NCI-H128 (cell line): ENCODE measurements at regions not wholly inside any gene's neighbourhood (a gene's known extent, or its start where the extent isn't known, plus 50 kb on each side); places are given as distances from the start of the nearest gene placed in this dataset.

Experiments used
- DNase-seq: peaks from one replicate; lab custom pipeline; 2025; ENCODE audit not compliant: unreplicated experiment; lab: John Stamatoyannopoulos, UW

DNA sequence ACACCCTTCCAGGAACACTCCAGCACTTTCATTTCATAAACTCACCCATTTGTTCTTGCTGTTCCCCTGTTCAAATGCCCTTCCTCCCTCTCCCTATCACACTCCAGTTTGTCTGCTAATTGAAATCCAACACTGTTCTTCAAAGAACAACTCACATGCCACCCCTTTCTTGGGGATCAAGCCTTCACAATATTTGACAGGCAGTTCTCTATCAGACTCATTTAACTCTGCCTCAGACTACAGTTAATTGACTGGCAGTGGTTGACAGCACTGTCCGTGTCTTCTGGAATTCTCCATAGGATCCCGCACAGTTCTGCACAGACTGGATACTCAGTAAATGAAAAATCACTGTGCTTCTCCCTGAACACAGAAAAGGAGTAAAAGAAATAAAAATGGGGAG is 87.8 kb downstream of the PMP22 start:
- no peak for DNase-seq

DNA sequence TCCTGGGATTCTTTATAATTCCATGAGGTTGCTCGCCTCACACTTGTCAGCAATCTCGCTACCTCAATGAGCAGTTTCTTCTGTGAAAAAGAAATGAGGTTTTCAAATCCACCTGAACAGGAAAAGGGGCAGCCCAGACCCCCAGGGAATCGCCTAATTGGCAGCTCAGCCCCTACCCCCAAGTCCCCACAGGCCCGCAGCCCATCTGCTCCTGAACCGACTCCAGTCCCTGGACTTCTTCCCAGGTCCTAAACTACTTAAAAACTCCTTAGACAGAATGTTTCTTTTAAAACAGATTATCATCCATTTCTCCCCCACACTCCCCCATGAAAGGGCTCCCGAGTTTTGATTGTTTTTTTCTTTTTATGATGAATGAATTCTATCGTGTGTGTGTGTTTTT is 89.8 kb downstream of the PMP22 start:
- DNase-seq, result no peak

DNA sequence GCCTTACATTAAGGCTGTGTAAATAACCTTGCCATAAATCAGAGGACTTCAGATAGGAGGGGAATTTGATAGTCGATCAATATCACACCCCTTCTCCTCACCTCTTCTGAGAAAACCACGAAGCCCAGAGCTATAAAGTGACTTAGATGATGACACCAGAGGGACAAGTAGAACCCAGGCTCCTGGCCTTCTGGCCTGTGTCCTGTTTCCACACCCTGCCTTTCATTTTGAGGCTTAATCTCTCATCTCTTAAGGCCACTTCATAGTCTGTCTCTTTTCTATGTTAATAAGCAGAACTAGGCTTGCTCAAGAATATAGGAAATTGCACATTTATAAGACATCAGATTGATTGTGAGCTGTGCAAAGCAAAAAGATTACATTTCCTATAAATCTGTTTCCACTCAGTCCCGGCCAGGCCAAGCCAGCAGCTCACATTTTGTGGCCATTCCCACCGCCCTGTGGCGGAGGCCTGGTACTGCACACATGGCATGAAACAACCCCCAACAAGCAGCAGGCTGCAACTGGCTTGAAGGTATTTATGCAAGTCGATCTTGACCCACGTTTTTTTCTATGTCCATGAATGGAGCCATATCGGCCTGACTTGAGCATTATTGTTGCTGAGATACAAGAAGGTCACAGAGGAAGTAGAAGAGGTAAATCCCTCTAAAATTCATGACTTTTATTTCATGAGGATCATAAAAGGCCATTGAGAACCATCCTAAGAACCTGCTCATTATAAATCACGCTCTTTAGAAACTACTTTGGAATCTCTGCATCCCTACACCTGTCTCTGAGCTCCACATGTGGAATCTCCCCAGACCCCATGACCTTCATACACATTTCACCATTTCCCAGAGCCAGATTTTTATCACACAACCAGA is 93.7 kb downstream of the PMP22 start:
- DNase-seq, result no peak

DNA sequence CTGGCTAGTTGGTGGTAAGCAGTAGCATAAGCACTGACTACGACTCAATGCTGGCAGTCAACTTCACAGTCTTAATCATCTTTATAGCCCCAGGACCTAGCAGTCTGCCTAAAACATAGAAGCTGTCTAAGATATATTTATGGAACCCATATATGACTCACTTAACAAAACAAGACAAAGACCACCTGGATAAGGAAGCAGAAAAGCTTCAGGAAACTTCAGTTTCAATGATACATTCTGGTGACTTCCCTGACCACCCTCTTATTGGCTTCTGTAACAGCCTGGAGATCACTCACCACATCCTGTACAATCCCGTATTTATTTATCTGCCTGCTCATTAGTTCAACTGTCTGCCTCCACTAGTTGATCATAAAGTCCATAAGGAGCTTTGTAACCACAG is 95.5 kb downstream of the PMP22 start:
- DNase-seq, result no peak

DNA sequence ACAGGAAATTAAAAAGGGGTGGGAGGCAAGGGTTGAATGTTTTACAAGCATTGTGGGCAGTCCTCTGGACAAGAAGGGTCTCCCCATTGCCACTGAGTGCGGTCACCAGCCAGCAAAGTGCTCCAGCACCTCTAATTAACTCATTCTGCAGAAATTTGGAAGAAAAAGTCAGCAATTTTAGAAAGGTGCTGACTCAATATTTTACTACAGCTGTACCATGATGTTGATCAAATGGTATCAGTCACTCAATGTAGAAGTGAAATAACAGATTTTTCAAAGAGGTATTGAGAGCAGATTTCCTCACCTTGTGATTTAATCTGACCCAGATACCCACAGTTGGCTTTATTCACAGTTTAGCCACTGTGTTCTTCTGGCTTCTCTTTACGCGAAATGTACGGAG is 96.7 kb downstream of the PMP22 start:
- no peak for DNase-seq

DNA sequence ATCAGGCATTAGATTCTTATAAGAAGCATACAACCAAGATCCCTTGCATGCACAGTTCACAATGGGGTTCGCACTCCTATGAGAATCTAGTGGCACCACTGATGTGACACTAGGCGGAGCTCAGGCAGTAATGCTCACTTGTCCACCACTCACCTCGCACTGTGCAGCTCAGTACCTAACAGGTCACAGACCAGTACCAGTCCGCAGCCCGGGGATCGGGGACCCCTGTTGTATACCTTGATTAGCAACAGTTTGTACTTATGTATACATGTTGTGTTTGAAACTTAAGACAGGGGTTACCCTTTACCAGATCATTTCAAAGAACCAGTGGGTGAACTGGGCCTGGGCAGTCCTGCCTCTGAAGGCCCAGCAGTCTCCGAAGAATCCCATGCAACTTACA is 103.7 kb downstream of the PMP22 start:
- DNase-seq, result no peak

DNA sequence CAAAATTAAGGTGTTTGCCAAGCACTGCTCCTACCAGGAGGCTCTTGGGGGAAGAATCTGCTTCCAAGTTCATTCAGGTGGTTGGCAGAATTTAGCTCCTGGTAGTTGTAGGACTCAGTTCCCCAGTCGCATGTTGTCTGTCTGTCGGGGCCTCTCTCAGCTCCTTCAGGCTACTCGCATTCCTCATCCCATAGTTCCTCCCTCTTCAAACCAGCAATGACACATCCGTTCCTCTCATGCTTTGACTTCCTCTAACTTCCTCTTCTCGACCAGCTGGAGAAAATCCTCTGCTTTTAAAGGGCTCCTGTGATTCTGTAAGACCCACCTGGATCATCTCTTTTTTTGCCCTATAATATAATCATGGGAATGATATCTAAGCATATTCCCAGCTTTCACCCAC is 108.1 kb downstream of the PMP22 start:
- DNase-seq, result no peak

DNA sequence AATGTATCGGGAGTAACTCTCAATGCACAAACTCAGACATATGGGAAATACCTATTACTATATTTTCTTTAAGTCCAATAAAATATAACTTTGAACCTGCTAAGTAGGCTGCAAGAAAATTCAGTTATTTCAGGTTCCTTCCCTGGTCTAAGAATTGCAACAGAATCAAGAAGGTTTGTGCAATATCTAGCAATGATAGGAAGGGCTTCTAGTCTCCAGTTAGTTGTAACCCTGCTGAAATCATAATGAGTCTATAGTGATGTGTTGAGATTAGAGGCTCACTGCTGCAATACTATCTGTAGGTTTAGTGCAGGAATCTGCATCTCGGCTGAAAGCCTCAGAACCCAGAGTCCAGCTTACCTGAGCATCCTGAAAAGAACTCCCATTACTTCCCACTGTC is 110.5 kb downstream of the PMP22 start:
- DNase-seq, result no peak

DNA sequence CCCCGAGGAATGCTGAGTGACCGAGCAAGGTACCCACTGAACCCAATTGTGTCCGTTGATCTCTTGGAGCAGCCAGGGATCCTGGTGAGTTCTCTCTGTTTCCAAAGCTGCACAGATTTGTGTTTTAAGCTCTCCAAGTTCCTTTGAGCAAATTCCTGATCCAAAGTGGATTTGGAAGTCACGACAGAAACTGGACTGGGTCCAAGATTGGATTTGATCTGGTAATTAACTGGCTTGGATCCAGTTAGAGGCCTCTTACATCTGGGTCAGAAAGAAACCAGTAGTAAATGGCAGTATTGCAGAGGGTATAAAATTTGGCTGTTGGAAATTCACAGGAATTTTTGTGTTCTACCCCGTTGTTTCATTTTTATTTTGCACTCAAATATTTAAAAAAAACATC is 119.5 kb downstream of the PMP22 start:
- no peak for DNase-seq

DNA sequence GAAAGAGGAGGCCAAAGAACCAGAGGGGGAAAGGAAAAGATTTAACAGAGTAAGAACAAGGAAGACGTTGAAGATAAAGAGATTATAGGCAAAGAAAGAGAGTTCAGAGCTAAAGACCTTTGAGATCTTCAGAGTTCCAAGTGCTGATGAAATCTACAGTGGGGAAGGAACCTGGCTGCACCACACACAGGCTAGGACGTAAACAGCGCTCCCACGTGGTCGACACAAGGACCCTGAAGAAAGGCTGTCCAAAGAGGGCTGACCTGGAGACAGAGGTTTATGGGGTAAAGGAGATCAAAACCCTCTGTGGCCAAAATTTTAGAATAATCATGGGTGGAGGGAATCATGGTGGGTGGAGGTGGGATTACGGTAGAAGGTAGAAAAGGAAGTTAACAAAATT is 121.6 kb downstream of the PMP22 start:
- no peak for DNase-seq

DNA sequence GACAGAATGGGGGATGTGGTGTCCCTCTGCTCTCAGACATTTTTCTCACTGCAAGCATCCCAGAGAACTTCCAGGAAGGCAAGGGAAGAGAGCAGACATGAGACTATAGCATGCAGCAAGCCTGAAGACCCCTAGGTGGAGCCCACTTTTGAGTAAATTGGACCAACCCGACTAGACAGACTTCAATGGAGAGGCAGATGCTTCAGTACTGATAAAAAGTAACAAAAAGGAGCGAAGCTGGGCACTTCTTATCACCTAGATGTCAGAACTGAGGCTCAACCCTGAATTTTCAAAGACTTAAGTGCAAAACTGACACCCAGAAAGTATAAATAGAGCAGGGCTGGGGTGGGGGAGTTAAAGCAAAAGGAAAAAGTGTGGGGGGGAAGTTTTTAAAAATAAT is 130.8 kb downstream of the PMP22 start:
- no peak for DNase-seq

DNA sequence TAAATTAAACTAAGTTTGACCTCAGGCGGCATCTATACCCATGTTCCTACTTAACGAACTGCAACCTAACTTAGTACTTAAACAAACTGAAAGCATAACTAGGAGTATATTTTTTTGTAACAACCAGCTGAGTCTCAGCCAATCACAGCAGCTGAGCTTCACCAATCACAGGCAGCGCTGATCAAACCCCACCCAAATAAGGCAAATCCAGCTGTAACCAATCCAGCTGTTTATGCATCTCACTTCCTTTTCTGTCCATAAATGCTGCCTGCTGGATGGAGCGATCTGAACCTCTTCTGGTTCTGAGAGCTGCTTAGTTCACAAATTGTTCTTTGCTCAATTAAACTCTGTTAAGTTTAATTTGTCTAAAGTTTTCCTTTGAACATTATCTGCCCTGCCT is 131.3 kb downstream of the PMP22 start:
- DNase-seq, result no peak

DNA sequence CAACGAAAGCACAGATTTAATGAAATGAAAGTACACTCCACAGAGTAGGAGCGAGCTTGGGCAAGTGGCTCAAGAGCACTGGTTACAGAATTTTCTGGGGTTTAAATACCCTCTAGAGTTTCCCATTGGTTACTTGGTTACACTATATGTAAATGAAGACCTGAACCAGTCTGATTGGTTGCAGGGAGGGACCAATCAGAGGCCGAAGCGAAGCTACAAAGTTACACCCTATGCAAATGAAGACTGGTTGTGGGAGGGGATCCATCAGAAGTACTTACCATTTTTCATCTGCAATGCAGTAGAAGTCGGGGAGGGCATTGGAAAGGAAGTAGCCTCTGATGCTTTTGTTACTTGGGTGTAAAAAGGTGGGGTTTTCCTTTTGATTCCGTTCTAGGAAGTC is 132.0 kb downstream of the PMP22 start:
- DNase-seq, result no peak

DNA sequence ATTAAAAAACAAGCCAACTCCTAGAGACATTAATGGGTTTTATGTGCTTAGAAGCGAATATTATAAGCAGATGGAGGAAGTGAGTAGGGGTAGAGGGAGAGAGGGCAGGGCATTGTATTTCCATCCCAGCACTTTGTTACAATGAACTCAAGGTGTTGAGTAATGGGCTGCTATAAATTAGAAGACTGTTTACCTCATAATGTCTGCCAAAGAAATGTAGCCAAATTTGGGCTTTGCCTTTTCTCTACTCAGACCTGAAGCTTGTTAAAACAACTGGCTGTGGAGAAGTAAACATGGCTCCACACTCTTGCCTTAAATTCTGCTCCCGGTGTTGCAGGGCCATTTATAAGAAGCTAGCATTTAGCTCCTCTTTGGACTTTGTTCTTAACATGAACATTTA is 134.7 kb downstream of the PMP22 start:
- no peak for DNase-seq

DNA sequence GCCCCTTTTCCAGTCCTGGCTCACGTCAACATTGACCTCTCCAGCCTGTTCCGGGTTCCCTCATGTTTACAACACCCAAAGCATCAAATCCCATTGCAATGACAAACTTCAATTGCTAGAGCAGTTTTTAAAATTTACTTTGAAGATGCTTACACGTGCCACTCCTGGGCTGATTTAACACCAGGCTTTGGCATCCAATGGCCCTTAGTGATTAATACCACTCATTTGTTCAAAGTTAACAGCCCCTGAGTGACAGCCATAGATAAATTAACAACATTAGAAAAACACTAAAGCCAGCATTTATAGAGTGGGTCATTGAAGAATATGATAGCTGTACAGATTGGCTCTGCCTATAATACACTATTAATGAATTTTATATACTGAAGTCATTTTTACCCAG is 135.1 kb downstream of the PMP22 start:
- no peak for DNase-seq

DNA sequence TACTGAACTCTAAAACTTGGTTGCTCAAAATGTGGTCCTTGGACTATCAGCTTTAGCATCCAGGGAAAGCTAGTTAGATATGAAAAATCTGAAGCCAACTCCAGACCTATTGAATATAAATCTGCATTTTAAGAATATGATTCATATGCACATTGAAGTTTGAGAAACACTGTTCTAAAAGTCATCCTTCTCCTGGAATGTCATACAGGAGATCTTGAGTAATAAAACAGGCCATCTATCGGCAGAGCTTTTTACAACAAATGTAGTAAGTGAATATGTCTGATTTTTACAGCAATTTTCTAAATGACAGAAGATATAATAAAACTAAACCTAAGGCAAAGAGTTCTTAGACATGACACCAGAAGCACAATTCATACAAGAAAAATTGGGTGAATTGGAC is 140.4 kb downstream of the PMP22 start:
- no peak for DNase-seq

DNA sequence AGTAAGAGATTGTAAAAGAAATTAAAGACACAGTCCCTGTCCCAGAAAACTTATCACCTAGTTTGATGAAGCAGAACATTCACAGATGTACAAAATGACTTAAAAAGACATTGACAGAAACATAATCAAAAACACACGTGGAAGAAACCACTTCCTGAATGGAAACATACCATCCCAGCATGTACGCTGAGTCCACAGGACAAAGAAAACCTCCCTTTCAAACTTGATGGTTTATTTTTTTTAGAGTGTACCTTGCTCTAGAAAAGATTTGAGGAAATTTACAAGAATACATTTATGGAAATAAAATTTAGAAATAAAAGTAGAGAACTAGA is 140.9 kb downstream of the PMP22 start:
- no peak for DNase-seq

DNA sequence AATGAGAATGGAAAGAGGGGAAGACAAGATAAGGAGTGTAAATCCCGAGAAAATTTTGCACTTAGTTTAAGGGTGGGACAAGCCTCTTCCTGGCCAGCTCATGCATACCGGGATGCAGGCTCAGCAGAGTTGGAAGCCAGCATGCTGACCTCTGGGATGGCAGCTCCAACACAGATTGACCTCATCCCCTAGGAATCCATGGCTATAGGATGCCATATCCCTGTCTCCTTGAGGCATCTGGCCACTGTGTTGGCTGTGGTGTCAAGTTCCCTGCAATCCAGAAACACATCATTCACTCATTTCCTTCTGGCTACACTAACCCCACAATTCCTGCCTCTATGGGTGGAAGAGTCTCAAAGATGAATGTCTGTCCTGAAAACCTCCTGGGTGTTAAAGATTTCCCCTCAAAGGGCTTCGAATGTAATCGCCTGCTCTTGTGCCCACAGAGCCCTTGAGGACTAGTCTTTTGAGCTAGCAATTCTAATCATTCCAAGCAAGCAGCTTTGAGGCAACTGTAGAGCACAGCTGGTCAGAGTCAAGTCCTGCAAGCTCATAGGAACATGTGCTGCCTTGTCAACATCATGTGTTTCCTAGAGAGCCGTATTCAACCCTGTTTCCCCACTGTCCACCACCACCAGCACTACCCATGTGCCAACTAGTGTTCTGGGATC is 141.4 kb downstream of the PMP22 start:
- no peak for DNase-seq

DNA sequence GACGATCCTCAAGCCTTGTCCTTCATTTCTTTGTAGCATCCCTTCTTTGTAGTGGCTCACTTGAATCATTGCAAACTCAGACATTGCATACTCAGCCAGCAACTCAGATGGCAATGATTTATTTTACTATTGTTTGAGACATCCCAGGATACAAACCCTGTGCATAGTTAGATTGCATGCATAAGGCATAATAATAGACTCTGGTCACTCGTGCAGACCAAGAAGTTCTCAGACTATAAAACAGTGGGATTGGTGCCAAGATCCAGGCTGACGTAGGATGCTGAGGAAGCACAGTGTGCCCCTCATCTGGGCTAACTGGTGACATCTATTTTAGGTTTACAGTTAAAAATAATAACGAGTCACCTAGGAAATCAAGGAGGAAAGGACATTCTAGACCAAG is 142.3 kb downstream of the PMP22 start:
- DNase-seq, result no peak

DNA sequence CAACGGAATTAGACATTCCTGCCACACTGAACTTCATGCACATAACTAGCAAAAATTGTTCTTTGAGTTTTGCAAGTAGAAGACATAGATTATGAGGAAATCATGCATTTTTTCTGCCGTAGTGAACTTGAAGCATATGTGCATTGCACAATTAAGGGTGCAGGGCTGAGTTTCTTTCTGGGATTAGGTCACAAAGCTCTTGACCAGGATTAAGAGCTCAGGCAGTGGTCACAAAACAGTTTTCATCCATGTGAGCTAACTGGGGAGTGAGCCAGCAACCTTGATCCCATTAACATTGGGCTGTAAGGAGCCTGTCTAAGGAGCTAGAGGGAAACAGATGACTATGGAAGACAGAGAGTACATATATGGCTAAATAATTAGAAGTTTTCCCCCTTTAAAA is 143.7 kb downstream of the PMP22 start:
- DNase-seq, result no peak

DNA sequence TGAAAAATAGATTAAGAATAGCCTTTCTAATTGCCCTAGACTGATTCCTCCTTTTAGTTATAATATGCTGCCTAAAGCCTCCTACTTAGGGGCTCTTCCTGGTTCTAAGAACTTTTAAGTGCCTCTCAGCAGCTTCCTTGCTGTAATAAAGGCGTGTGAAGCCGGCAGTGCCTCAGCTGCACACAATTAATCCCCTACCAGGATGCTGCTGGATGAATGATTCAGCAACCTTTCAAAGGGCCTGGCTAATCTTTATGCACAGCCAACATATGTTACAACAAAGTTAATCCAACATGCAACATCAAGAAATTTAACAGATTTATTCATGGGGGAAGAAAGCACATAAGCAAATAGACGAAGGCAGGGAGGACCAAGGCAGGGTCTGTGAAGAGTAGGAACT is 145.2 kb downstream of the PMP22 start:
- DNase-seq, result no peak

DNA sequence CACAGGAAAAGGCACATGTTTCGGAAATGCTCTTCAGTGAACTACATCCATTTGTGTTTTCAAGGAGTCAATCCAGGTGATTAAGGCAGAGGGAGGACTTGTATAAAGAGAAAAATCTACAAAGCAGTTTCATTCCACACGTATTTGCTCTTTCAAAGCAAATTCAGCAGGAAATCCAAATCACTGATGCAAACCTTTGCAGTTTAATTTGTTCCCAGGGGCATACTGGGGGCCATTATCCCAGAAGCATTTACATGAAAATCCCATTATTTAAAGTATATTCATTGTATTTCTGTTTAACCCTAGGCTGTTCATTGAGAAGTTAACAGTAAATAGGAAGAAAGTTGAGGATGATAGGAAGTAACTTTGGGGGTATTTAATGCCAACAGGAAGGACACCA is 147.9 kb downstream of the PMP22 start:
- no peak for DNase-seq
